ENCODE measurements at regions not wholly inside any gene's neighbourhood (a gene's known extent, or its start where the extent isn't known, plus 50 kb on each side); places are given as distances from the start of the nearest gene placed in this dataset.

- H3K4me3 ChIP-seq (ENCODE audit: low read depth, low read length), result no peak overlapping the region
- DNase-seq (ENCODE audit: low read depth), result no peak
- TF ChIP-seq MAX (IDR thresholded peaks at IDR 0.05; ENCODE audit: low read depth, low read length) (no peak), CTCF (IDR thresholded peaks at IDR 0.05; ENCODE audit: low read depth, low read length) (no peak), POLR2A (IDR thresholded peaks at IDR 0.05; ENCODE audit: extremely low read depth, insufficient read length) (no peak), MYC (IDR thresholded peaks at IDR 0.05; ENCODE audit: low read depth, low read length) (no peak)
Observed at GRCh38 chr2:42908518-42909200, 116.3 kb upstream of the HAAO start.

- no peak for DNase-seq (ENCODE audit: low read depth)
- no peak overlapping the region for H3K4me3 ChIP-seq (ENCODE audit: low read depth, low read length)
- TF ChIP-seq MAX (IDR thresholded peaks at IDR 0.05; ENCODE audit: low read depth, low read length) (no peak), MYC (IDR thresholded peaks at IDR 0.05; ENCODE audit: low read depth, low read length) (no peak), POLR2A (IDR thresholded peaks at IDR 0.05; ENCODE audit: extremely low read depth, insufficient read length) (no peak), CTCF (IDR thresholded peaks at IDR 0.05; ENCODE audit: low read depth, low read length) (no peak)
Observed at GRCh38 chr2:42907835-42908234, 115.5 kb upstream of the HAAO start.

GRCh38 chr2:42906557-42907411 lies 114.4 kb upstream of the HAAO start:
- no peak overlapping the region for H3K4me3 ChIP-seq (ENCODE audit: low read depth, low read length)
- TF ChIP-seq CTCF (IDR thresholded peaks at IDR 0.05; ENCODE audit: low read depth, low read length) (no peak), MYC (IDR thresholded peaks at IDR 0.05; ENCODE audit: low read depth, low read length) (no peak), MAX (IDR thresholded peaks at IDR 0.05; ENCODE audit: low read depth, low read length) (no peak), POLR2A (IDR thresholded peaks at IDR 0.05; ENCODE audit: extremely low read depth, insufficient read length) (no peak)
- peak; percentile 66 for DNase-seq (ENCODE audit: low read depth)

GRCh38 chr2:42906111-42906556 lies 113.8 kb upstream of the HAAO start:
- TF ChIP-seq MAX (IDR thresholded peaks at IDR 0.05; ENCODE audit: low read depth, low read length) (no peak), POLR2A (IDR thresholded peaks at IDR 0.05; ENCODE audit: extremely low read depth, insufficient read length) (no peak), CTCF (IDR thresholded peaks at IDR 0.05; ENCODE audit: low read depth, low read length) (no peak), MYC (IDR thresholded peaks at IDR 0.05; ENCODE audit: low read depth, low read length) (no peak)
- H3K4me3 ChIP-seq (ENCODE audit: low read depth, low read length), result no peak overlapping the region
- DNase-seq (ENCODE audit: low read depth), result no peak

- DNase-seq (ENCODE audit: low read depth), result peak; percentile 59
- TF ChIP-seq MAX (IDR thresholded peaks at IDR 0.05; ENCODE audit: low read depth, low read length), result no peak
- no peak for TF ChIP-seq CTCF (IDR thresholded peaks at IDR 0.05; ENCODE audit: low read depth, low read length)
- TF ChIP-seq MYC (IDR thresholded peaks at IDR 0.05; ENCODE audit: low read depth, low read length), result no peak
- TF ChIP-seq POLR2A (IDR thresholded peaks at IDR 0.05; ENCODE audit: extremely low read depth, insufficient read length), result no peak
- H3K4me3 ChIP-seq (ENCODE audit: low read depth, low read length), result no peak overlapping the region
Observed at GRCh38 chr2:42905341-42906110, 113.1 kb upstream of the HAAO start.
